Astrocyte of the spinal cord (primary cell): ENCODE measurements at regions not wholly inside any gene's neighbourhood (a gene's known extent, or its start where the extent isn't known, plus 50 kb on each side); places are given as distances from the start of the nearest gene placed in this dataset.

Experiments
- DNase-seq: peaks from one replicate; pipeline ENCODE4 v3.0.0; 2011; ENCODE audit warnings: low read depth, low spot score
- H3K4me3 ChIP-seq: 2 replicates; pipeline ENCODE4 v1.5.1; 2011; ENCODE audit warnings: low read depth, mild to moderate bottlenecking, low read length, moderate library complexity
- CTCF ChIP-seq: IDR thresholded peaks from 2 replicates; pipeline ENCODE4 v1.5.1; 2012; ENCODE audit warnings: low read depth, mild to moderate bottlenecking, low read length, inconsistent platforms
- in situ Hi-C: cut with HindIII; loops from 2 replicates; pipeline ENCODE4 v1.10.0; 2017; ENCODE audit warnings: low sequenced_read_pairs

DNA sequence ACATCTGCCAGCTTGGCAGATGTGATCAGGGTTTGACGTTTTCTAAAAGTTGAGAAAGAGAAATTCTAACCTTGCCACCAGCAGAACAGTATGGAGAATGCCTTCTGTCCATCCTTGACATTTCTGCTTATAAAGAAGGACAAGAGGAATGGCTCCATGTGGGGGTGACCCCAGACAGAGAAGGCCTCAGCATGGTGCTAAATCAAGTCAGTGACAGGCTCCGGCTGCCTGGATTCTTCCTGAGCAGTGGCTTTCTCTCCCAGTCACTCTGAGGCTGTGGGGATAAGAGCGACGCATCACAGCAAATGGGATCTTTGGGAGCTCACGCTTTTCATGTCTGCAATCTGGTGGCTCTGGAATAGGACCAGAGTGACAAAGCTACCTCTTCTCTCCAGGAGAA is 640.2 kb upstream of the CAMK1G start:
- TF ChIP-seq CTCF, result no peak
- in situ Hi-C loops, result no loop called here

DNA sequence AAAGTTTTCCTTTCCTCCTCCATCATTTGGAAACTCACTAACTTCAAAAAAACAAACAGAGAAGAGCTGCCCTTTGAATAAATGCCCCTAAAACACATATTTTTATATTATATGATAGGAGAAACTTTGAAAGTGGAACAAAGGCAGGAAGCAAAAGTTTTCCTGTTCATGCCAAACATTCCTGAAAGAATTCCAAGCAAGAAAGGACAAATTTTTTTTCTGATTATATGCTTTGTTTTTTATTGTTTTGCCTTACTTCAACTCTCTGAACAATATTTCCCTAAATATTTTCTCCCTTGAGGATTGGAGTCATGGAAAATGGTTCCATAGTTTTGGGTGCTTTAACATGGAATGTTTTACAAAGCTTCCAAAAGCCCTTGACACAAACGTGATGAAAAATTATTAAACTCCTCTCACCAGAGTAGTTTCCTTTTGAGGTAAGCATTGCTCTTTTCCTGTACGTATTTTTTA is 638.5 kb upstream of the CAMK1G start:
- DNase-seq, result no peak
- in situ Hi-C loops, result no loop called here
- no peak for TF ChIP-seq CTCF
- H3K4me3 ChIP-seq, result no peak overlapping the region

More for the DNA sequence above, 640.2 kb upstream of the CAMK1G start:
- DNase-seq, result no peak
- H3K4me3 ChIP-seq, result no peak overlapping the region

DNA sequence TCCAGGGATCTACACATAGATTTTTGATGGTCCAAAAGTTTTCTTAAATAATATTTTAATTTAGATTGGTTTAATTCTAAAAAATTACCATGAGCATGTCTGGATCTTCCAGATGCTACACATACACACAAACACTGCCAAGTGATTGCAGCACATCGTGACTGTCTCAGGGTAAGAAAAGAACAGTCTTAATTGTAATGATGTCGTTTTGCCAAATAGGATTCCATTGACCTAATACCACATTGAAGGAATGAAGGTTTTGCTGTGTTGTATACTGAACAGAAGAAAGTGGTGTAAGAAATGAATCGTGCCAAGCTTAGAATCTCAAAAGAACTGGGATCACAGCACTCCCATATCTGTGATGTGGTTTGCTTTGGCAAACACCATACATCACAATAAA is 633.3 kb upstream of the CAMK1G start:
- in situ Hi-C loops, result no loop called here
- H3K4me3 ChIP-seq, result no peak overlapping the region
- DNase-seq, result no peak
- no peak for TF ChIP-seq CTCF

DNA sequence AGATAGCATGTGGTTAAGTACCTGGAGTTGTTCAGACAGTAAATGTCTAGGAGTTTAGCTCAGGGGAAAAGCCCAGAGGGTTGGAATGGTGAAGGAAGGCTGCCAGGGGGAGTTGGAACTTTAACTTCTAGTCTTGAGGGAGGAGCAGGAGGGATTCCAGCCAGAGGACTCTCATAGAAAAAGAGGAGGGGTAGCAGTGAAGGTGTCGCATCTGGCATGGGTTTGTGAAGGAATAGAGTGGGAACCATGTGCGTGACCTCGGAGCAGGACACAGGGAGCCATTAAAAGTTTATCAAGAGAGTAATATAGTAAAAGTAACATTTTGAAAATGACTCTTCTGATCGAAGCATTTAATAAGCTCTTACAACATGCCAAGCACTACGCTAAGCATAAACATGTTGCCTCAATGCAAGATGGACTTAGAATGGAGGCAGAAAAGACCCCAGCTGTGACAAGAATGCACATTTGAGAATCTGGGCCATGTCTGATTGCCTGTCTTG is 632.4 kb upstream of the CAMK1G start:
- TF ChIP-seq CTCF, result no peak
- DNase-seq, result no peak
- in situ Hi-C loops, result no loop called here
- no peak overlapping the region for H3K4me3 ChIP-seq

DNA sequence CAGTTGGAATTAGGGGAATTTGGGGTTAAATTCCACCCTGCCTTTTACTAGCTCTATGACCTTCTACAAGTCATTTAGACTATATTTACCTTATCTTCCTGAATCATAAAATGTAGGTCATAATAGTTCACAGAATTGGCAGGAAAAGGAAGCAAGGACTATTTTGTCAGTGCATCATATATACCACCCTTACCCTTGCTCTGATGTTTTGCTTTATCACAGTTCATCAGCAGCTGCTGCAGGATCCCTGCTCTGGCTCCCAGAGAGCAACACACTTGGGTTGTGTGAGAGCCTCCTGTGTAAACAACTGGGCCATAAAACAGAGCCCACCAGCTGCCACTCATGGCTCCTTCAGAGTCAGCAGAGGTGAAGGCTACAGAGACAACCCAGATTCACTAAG is 631.6 kb upstream of the CAMK1G start:
- no peak overlapping the region for H3K4me3 ChIP-seq
- no peak for DNase-seq
- TF ChIP-seq CTCF, result no peak
- in situ Hi-C loops, result no loop called here

DNA sequence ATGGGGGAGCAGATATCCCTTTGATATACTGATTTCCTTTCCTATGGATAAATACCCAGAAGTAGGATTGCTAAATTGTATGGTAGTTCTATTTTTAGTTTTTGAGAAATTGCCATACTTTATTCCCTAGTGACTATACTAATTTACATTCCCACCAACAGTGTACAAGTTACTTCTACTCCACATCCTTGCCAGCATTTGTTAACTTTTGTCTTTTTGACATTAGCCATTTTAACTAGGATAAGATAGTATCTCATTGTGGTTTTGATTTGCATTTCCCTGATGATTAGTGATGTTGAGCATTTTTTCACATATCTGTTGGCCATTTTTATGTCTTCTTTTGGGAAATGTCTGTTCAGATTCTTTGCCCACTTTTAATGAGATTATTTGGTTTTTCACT is 620.6 kb upstream of the CAMK1G start:
- H3K4me3 ChIP-seq, result no peak overlapping the region
- no peak for DNase-seq
- no peak for TF ChIP-seq CTCF
- in situ Hi-C loops, result no loop called here

GRCh38 chr1:208965351-208965750 is 618.2 kb upstream of the CAMK1G start:
- no peak overlapping the region for H3K4me3 ChIP-seq
- in situ Hi-C loops, result no loop called here
- no peak for DNase-seq
- no peak for TF ChIP-seq CTCF
